SK-N-SH treated with all-trans-retinoic acid at 6 μM for 48 hours (cell line): ENCODE measurements at regions not wholly inside any gene's neighbourhood (a gene's known extent, or its start where the extent isn't known, plus 50 kb on each side); places are given as distances from the start of the nearest gene placed in this dataset.

ENCODE experiments used
- ATAC-seq: fragments of 200-7000 bp; cut with Tn5 transposase; 3 replicates; pipeline ENCODE4 v1.9.1; 2020; ENCODE audit warnings: mild to moderate bottlenecking, moderate library complexity
- ARNTL ChIP-seq: fragments of 450-650 bp; formaldehyde crosslinking; IDR thresholded peaks from 2 replicates; pipeline ENCODE4 v1.5.0; 2020; ENCODE audit warnings: low read depth, mild to moderate bottlenecking, moderate library complexity, borderline replicate concordance
- BACH2 ChIP-seq: fragments of 250-450 bp; sonication (Bioruptor Pico); IDR thresholded peaks from 2 replicates; pipeline ENCODE4 v1.9.0; 2021; ENCODE audit warnings: mild to moderate bottlenecking, borderline replicate concordance
- ESRRG ChIP-seq: fragments of 250-450 bp; sonication (Bioruptor Pico); IDR thresholded peaks from 2 replicates; pipeline ENCODE4 v1.6.1; 2021; ENCODE audit warnings: mild to moderate bottlenecking
- ISL1 ChIP-seq: fragments of 250-450 bp; sonication (Bioruptor Pico); IDR thresholded peaks from 2 replicates; pipeline ENCODE4 v2.1.2; 2022; ENCODE audit warnings: mild to moderate bottlenecking, moderate library complexity
- OSR1 ChIP-seq: fragments of 250-450 bp; sonication (Bioruptor Pico); IDR thresholded peaks from 2 replicates; pipeline ENCODE4 v1.8.0; 2022; ENCODE audit warnings: moderate library complexity, mild to moderate bottlenecking, inconsistent platforms
- PPARA ChIP-seq: fragments of 250-450 bp; sonication (Bioruptor Pico); IDR thresholded peaks from 2 replicates; pipeline ENCODE4 v1.5.0; 2020; ENCODE audit warnings: mild to moderate bottlenecking, borderline replicate concordance
- RARB ChIP-seq: fragments of 250-450 bp; sonication (Bioruptor Pico); IDR thresholded peaks from 2 replicates; pipeline ENCODE4 v1.8.0; 2021; ENCODE audit warnings: mild to moderate bottlenecking, moderate library complexity
- SNAI2 ChIP-seq: fragments of 250-450 bp; sonication (Bioruptor Pico); IDR thresholded peaks from 2 replicates; pipeline ENCODE4 v1.5.0; 2020; ENCODE audit warnings: mild to moderate bottlenecking, moderate library complexity
- TCF4 ChIP-seq: fragments of 250-450 bp; sonication (Bioruptor Pico); IDR thresholded peaks from 2 replicates; pipeline ENCODE4 v1.8.0; 2021; ENCODE audit warnings: mild to moderate bottlenecking, moderate library complexity, borderline replicate concordance
- TOX ChIP-seq: fragments of 250-450 bp; sonication (Bioruptor Pico); IDR thresholded peaks from 2 replicates; pipeline ENCODE4 v1.8.0; 2021; ENCODE audit warnings: mild to moderate bottlenecking, moderate library complexity, borderline replicate concordance
- ZC3H10 ChIP-seq: fragments of 250-450 bp; sonication (Bioruptor Pico); IDR thresholded peaks from 2 replicates; pipeline ENCODE4 v1.5.1; 2021; ENCODE audit warnings: mild to moderate bottlenecking, moderate library complexity
- ZFP3 ChIP-seq: fragments of 250-450 bp; sonication (Bioruptor Pico); IDR thresholded peaks from 2 replicates; pipeline ENCODE4 v1.5.0; 2020; ENCODE audit warnings: mild to moderate bottlenecking, moderate library complexity
- ZFP30 ChIP-seq: fragments of 450-650 bp; formaldehyde crosslinking; IDR thresholded peaks from 2 replicates; pipeline ENCODE4 v1.5.0; 2022; ENCODE audit warnings: mild to moderate bottlenecking, moderate library complexity
- ZNF565 ChIP-seq: fragments of 450-650 bp; formaldehyde crosslinking; conservative IDR thresholded peaks from 2 replicates; pipeline ENCODE4 v1.5.0; 2020; ENCODE audit warnings: low read depth, mild to moderate bottlenecking, moderate library complexity
- ZNF70 ChIP-seq: fragments of 450-650 bp; formaldehyde crosslinking; IDR thresholded peaks from 2 replicates; pipeline ENCODE4 v1.5.0; 2020; ENCODE audit warnings: mild to moderate bottlenecking, moderate library complexity
- ZNF8 ChIP-seq: fragments of 450-650 bp; formaldehyde crosslinking; IDR thresholded peaks from 2 replicates; pipeline ENCODE4 v1.5.0; 2020; ENCODE audit warnings: mild to moderate bottlenecking, moderate library complexity
- TF ChIP-seq, protein P1 (sequence below): fragments of 250-450 bp; sonication (Bioruptor Pico); IDR thresholded peaks from 2 replicates; pipeline ENCODE4 v1.5.0; 2020; ENCODE audit warnings: mild to moderate bottlenecking, moderate library complexity
- TF ChIP-seq, protein P2 (sequence below): fragments of 250-450 bp; sonication (Bioruptor Pico); IDR thresholded peaks from 2 replicates; pipeline ENCODE4 v1.8.0; 2020; ENCODE audit warnings: mild to moderate bottlenecking, moderate library complexity, borderline replicate concordance
- TF ChIP-seq, protein P3 (sequence below): fragments of 250-450 bp; sonication (Bioruptor Pico); IDR thresholded peaks from 2 replicates; pipeline ENCODE4 v1.5.1; 2020; ENCODE audit warnings: low read depth, mild to moderate bottlenecking, moderate library complexity
- TF ChIP-seq, protein P4 (sequence below): fragments of 250-450 bp; sonication (Bioruptor Pico); IDR thresholded peaks from 2 replicates; pipeline ENCODE4 v1.5.1; 2021; ENCODE audit warnings: mild to moderate bottlenecking, moderate library complexity
- TF ChIP-seq, protein P5 (sequence below): fragments of 250-450 bp; sonication (Bioruptor Pico); IDR thresholded peaks from 2 replicates; pipeline ENCODE4 v1.8.0; 2021; ENCODE audit warnings: low read depth, mild to moderate bottlenecking, moderate library complexity, borderline replicate concordance

DNA sequence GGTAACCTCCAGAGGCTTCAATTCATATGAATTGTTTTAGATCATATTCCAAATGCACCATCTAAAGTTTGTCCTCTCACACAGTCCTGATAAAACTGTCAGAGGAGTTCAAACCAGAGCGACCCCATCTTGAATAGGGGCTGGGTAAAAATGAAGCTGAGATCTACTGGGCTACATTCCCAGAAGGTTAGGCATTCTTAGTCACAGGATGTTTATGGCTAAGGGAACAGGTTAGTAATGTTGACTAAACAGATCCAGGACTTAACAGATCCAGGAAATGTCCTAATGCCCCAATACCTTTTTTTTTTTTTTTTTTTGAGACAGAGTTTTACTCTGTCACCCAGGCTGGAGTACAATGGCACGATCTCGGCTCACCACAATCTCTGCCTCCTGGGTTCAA, 192.6 kb upstream of the PRDM9 start:
- ATAC-seq, result no peak

DNA sequence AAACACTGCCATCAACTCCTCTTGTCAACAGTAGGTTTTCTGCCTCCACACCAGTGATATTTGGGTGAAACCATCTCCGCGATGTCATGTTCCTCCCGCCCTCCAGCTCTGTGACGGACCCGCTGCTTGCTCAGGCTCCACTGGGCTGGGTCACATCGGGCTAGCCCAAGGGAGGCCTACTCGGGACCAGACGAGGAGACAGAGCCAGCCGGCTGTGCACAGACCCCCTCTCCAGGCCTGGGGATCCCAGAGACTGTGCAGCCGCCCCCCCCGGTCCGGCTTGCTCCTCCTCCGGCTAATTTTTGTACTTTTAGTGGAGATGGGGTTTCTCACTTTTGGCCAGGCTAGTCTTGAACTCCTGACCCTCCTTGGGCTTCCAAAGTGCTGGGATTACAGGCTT, 202.4 kb upstream of the PRDM9 start:
- TF ChIP-seq BACH2 (no peak), ZNF70 (CRISPR knock-in tag) (no peak), ISL1 (CRISPR knock-in tag) (no peak), ZFP3 (no peak), ZC3H10 (CRISPR knock-in tag) (no peak), ZNF8 (CRISPR knock-in tag) (no peak), TOX (no peak), RARB (no peak)
- TF ChIP-seq, protein P1, sequence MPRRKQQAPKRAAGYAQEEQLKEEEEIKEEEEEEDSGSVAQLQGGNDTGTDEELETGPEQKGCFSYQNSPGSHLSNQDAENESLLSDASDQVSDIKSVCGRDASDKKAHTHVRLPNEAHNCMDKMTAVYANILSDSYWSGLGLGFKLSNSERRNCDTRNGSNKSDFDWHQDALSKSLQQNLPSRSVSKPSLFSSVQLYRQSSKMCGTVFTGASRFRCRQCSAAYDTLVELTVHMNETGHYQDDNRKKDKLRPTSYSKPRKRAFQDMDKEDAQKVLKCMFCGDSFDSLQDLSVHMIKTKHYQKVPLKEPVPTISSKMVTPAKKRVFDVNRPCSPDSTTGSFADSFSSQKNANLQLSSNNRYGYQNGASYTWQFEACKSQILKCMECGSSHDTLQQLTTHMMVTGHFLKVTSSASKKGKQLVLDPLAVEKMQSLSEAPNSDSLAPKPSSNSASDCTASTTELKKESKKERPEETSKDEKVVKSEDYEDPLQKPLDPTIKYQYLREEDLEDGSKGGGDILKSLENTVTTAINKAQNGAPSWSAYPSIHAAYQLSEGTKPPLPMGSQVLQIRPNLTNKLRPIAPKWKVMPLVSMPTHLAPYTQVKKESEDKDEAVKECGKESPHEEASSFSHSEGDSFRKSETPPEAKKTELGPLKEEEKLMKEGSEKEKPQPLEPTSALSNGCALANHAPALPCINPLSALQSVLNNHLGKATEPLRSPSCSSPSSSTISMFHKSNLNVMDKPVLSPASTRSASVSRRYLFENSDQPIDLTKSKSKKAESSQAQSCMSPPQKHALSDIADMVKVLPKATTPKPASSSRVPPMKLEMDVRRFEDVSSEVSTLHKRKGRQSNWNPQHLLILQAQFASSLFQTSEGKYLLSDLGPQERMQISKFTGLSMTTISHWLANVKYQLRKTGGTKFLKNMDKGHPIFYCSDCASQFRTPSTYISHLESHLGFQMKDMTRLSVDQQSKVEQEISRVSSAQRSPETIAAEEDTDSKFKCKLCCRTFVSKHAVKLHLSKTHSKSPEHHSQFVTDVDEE (CRISPR knock-in tag), result no peak
- TF ChIP-seq, protein P2, sequence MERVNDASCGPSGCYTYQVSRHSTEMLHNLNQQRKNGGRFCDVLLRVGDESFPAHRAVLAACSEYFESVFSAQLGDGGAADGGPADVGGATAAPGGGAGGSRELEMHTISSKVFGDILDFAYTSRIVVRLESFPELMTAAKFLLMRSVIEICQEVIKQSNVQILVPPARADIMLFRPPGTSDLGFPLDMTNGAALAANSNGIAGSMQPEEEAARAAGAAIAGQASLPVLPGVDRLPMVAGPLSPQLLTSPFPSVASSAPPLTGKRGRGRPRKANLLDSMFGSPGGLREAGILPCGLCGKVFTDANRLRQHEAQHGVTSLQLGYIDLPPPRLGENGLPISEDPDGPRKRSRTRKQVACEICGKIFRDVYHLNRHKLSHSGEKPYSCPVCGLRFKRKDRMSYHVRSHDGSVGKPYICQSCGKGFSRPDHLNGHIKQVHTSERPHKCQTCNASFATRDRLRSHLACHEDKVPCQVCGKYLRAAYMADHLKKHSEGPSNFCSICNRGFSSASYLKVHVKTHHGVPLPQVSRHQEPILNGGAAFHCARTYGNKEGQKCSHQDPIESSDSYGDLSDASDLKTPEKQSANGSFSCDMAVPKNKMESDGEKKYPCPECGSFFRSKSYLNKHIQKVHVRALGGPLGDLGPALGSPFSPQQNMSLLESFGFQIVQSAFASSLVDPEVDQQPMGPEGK (CRISPR knock-in tag), result no peak
- TF ChIP-seq, protein P3, sequence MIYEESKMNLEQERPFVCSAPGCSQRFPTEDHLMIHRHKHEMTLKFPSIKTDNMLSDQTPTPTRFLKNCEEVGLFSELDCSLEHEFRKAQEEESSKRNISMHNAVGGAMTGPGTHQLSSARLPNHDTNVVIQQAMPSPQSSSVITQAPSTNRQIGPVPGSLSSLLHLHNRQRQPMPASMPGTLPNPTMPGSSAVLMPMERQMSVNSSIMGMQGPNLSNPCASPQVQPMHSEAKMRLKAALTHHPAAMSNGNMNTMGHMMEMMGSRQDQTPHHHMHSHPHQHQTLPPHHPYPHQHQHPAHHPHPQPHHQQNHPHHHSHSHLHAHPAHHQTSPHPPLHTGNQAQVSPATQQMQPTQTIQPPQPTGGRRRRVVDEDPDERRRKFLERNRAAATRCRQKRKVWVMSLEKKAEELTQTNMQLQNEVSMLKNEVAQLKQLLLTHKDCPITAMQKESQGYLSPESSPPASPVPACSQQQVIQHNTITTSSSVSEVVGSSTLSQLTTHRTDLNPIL (CRISPR knock-in tag), result no peak
- TF ChIP-seq, protein P4, sequence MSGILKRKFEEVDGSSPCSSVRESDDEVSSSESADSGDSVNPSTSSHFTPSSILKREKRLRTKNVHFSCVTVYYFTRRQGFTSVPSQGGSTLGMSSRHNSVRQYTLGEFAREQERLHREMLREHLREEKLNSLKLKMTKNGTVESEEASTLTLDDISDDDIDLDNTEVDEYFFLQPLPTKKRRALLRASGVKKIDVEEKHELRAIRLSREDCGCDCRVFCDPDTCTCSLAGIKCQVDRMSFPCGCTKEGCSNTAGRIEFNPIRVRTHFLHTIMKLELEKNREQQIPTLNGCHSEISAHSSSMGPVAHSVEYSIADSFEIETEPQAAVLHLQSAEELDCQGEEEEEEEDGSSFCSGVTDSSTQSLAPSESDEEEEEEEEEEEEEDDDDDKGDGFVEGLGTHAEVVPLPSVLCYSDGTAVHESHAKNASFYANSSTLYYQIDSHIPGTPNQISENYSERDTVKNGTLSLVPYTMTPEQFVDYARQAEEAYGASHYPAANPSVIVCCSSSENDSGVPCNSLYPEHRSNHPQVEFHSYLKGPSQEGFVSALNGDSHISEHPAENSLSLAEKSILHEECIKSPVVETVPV (CRISPR knock-in tag), result no peak
- no peak for ATAC-seq

More for the DNA sequence above, 192.6 kb upstream of the PRDM9 start:
- TF ChIP-seq ZNF565 (CRISPR knock-in tag) (no peak), ZFP3 (no peak), ZFP30 (no peak), ZNF70 (CRISPR knock-in tag) (no peak), BACH2 (no peak), ARNTL (no peak), SNAI2 (CRISPR knock-in tag) (no peak), RARB (no peak), ISL1 (CRISPR knock-in tag) (no peak), PPARA (CRISPR knock-in tag) (no peak), TCF4 (CRISPR knock-in tag) (no peak), OSR1 (CRISPR knock-in tag) (no peak), ESRRG (CRISPR knock-in tag) (no peak), ZNF8 (CRISPR knock-in tag) (no peak)
- TF ChIP-seq, protein P1 (CRISPR knock-in tag), result no peak
- TF ChIP-seq, protein P5, sequence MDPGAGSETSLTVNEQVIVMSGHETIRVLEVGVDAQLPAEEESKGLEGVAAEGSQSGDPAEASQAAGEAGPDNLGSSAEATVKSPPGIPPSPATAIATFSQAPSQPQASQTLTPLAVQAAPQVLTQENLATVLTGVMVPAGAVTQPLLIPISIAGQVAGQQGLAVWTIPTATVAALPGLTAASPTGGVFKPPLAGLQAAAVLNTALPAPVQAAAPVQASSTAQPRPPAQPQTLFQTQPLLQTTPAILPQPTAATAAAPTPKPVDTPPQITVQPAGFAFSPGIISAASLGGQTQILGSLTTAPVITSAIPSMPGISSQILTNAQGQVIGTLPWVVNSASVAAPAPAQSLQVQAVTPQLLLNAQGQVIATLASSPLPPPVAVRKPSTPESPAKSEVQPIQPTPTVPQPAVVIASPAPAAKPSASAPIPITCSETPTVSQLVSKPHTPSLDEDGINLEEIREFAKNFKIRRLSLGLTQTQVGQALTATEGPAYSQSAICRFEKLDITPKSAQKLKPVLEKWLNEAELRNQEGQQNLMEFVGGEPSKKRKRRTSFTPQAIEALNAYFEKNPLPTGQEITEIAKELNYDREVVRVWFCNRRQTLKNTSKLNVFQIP, result no peak
- TF ChIP-seq, protein P2 (CRISPR knock-in tag), result no peak
- TF ChIP-seq, all 23 proteins: peak for 0
